ENCODE measurements at regions not wholly inside any gene's neighbourhood (a gene's known extent, or its start where the extent isn't known, plus 50 kb on each side); places are given as distances from the start of the nearest gene placed in this dataset.

DNA sequence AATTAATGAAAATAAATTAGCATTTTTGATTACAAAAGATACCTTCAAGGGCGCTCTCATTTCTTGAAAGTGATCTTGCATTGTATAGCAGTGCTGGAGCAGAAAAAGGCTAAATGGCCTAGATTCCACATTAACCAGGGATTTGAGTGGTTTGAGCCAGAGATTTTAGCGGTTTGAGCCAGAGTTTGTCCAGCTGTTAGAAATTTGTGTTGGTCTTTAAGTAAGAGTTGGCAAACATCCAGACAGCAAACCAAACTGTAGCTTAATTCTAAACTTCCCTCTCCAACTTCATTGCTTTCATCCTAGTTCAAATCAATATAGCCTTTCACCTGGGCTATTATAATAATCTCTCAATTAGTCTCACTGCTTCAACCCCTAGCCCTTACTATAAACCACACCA, 351.7 kb downstream of the IGSF11 start:
- H3K4me3 Mint-ChIP-seq = no peak overlapping the region
- Histone ChIP-seq H3K27me3 (ENCODE audit: control insufficient read depth in 1 of 2, insufficient read depth in 2 of 2, low read length in 2 of 2) (no peaks in the 10 kb centered on the region), H3K36me3 (ENCODE audit: insufficient read depth, low read length) (no peaks in the 10 kb centered on the region), H3K4me3 (ENCODE audit: low read length) (no peak overlapping the region), H3K9me3 (ENCODE audit: control insufficient read depth in 1 of 2, insufficient read depth in 1 of 2, low read length in 2 of 2) (no peaks in the 10 kb centered on the region), H3K27ac (ENCODE audit: low read depth in 1 of 2, low read length in 2 of 2) (no peak overlapping the region), H3K4me1 (ENCODE audit: insufficient read depth, low read length) (no peaks in the 10 kb centered on the region)
- CTCF ChIA-PET = no interaction called here
- DNase-seq = no peak
- no peaks in the 10 kb centered on the region for H3K4me1 Mint-ChIP-seq (ENCODE audit: low read depth)
- intact Hi-C loops (cut with DNase I, micrococcal nuclease) = no loop called here
- POLR2A ChIA-PET = no interaction called here
- peaks cover 3% of the 10 kb centered on the region for H3K9me3 Mint-ChIP-seq
- H3K27ac Mint-ChIP-seq = no peak overlapping the region
- H3K36me3 Mint-ChIP-seq (ENCODE audit: low read depth) = no peaks in the 10 kb centered on the region
- peaks cover 3% of the 10 kb centered on the region for H3K27me3 Mint-ChIP-seq
- ATAC-seq (ENCODE audit: poor library complexity) = no peak
- TF ChIP-seq, protein P1, sequence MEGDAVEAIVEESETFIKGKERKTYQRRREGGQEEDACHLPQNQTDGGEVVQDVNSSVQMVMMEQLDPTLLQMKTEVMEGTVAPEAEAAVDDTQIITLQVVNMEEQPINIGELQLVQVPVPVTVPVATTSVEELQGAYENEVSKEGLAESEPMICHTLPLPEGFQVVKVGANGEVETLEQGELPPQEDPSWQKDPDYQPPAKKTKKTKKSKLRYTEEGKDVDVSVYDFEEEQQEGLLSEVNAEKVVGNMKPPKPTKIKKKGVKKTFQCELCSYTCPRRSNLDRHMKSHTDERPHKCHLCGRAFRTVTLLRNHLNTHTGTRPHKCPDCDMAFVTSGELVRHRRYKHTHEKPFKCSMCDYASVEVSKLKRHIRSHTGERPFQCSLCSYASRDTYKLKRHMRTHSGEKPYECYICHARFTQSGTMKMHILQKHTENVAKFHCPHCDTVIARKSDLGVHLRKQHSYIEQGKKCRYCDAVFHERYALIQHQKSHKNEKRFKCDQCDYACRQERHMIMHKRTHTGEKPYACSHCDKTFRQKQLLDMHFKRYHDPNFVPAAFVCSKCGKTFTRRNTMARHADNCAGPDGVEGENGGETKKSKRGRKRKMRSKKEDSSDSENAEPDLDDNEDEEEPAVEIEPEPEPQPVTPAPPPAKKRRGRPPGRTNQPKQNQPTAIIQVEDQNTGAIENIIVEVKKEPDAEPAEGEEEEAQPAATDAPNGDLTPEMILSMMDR (IDR thresholded peaks at IDR 0.05) = no peak

GRCh38 chr3:118683636-118684035, 351.0 kb downstream of the IGSF11 start:
- H3K9me3 Mint-ChIP-seq = no peaks in the 10 kb centered on the region
- H3K27ac ChIP-seq (ENCODE audit: low read depth in 1 of 2, low read length in 2 of 2) = no peak overlapping the region
- H3K4me3 Mint-ChIP-seq = no peak overlapping the region
- H3K27ac Mint-ChIP-seq = no peak overlapping the region
- intact Hi-C loops (cut with DNase I, micrococcal nuclease) = no loop called here
- no peaks in the 10 kb centered on the region for H3K36me3 ChIP-seq (ENCODE audit: insufficient read depth, low read length)
- no peaks in the 10 kb centered on the region for H3K4me1 Mint-ChIP-seq (ENCODE audit: low read depth)
- no peaks in the 10 kb centered on the region for H3K27me3 ChIP-seq (ENCODE audit: control insufficient read depth in 1 of 2, insufficient read depth in 2 of 2, low read length in 2 of 2)
- no peaks in the 10 kb centered on the region for H3K4me1 ChIP-seq (ENCODE audit: insufficient read depth, low read length)
- TF ChIP-seq, protein P1 (IDR thresholded peaks at IDR 0.05) = no peak
- ATAC-seq (ENCODE audit: poor library complexity) (no peak), DNase-seq (no peak)
- CTCF ChIA-PET = no interaction called here
- no peak overlapping the region for H3K4me3 ChIP-seq (ENCODE audit: low read length)
- H3K27me3 Mint-ChIP-seq = peaks cover 3% of the 10 kb centered on the region
- H3K9me3 ChIP-seq (ENCODE audit: control insufficient read depth in 1 of 2, insufficient read depth in 1 of 2, low read length in 2 of 2) = no peaks in the 10 kb centered on the region
- no peaks in the 10 kb centered on the region for H3K36me3 Mint-ChIP-seq (ENCODE audit: low read depth)
- POLR2A ChIA-PET = no interaction called here

DNA sequence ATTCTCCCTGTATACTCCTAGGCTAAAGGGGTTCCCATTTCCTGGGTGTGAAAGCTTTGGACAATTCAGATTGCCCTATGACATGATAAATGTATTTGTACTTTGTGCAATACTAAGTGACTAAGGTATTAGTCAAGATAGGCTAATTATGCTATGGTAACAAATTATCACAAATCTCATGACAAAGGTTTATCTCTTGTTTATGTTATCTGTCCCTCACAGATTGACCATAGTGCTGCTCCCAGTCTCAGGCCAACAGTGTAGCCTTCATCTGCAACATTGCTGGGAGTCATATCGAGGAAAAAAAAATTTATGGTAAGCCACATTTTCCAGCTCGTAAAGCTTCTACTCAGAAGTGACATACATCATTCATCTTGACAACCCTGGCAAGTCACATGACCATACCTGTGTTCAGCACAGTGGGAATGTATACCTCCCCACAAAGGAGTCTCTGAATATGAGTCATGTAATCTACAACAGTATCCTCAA, 346.2 kb downstream of the IGSF11 start:
- Mint-ChIP-seq H3K4me1 (ENCODE audit: low read depth) (no peaks in the 10 kb centered on the region), H3K27ac (no peak overlapping the region), H3K36me3 (ENCODE audit: low read depth) (no peaks in the 10 kb centered on the region), H3K27me3 (peaks cover 4% of the 10 kb centered on the region), H3K4me3 (no peak overlapping the region), H3K9me3 (no peaks in the 10 kb centered on the region)
- POLR2A ChIA-PET = no interaction called here
- TF ChIP-seq, protein P1 (IDR thresholded peaks at IDR 0.05) = no peak
- ATAC-seq (ENCODE audit: poor library complexity) = no peak
- H3K36me3 ChIP-seq (ENCODE audit: insufficient read depth, low read length) = no peaks in the 10 kb centered on the region
- CTCF ChIA-PET = no interaction called here
- H3K27ac ChIP-seq (ENCODE audit: low read depth in 1 of 2, low read length in 2 of 2) = no peak overlapping the region
- no peaks in the 10 kb centered on the region for H3K9me3 ChIP-seq (ENCODE audit: control insufficient read depth in 1 of 2, insufficient read depth in 1 of 2, low read length in 2 of 2)
- DNase-seq = no peak
- H3K4me3 ChIP-seq (ENCODE audit: low read length) = no peak overlapping the region
- no peaks in the 10 kb centered on the region for H3K27me3 ChIP-seq (ENCODE audit: control insufficient read depth in 1 of 2, insufficient read depth in 2 of 2, low read length in 2 of 2)
- no peaks in the 10 kb centered on the region for H3K4me1 ChIP-seq (ENCODE audit: insufficient read depth, low read length)
- intact Hi-C loops (cut with DNase I, micrococcal nuclease) = no loop called here

All from CD4-positive, alpha-beta T cell (primary cell).